HG03196 (cell line): ENCODE measurements at regions not wholly inside any gene's neighbourhood (a gene's known extent, or its start where the extent isn't known, plus 50 kb on each side); places are given as distances from the start of the nearest gene placed in this dataset.

Source experiments
- ATAC-seq: cut with Tn5 transposase; IDR thresholded peaks from one replicate; pipeline ENCODE4 v1.9.1; 2021; ENCODE audit not compliant: unreplicated experiment

DNA sequence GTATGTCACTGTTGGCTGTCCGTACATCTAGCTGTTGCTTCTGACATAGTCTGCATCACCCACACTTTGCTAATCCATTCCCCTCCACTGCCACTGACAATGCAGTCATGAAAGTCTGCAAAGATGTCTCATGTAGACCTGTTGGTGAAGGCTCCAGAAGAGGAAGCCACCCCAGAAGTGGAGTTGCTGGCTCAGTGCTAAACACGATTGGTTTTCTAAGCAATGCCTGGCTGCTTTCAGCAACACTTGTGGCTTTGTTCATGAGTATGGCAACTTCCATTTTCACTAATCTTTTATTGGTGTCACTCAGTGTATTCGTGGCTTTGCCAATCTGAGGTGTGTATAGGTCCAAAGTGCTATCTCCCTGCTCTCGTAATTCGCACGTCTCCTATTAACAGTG is 288.1 kb downstream of the GADD45G start:
- ATAC-seq: no peak

GRCh38 chr9:89893886-89894285 is 289.1 kb downstream of the GADD45G start:
- no peak for ATAC-seq

GRCh38 chr9:89896806-89897340 is 292.1 kb downstream of the GADD45G start:
- ATAC-seq: no peak

GRCh38 chr9:89899573-89899972 is 294.8 kb downstream of the GADD45G start:
- no peak for ATAC-seq

DNA sequence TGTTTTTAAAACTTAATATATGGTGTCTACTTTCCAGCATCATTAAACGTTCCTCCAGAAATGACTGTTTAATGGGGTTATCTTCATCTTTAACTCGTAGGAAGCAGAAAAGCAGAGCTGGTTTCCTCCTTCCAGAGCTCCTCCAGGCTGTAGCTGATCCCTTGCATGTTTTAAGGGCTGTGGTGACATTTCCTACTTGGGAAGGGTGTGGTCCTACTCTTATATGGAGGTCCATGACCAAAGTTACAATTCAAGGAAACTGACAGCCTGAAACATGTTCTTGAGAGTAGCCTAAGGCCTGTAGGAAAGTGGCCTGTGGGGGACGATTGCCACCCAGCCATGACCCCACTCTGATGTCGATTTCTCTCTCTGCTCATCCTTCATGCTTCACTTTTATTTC is 297.1 kb downstream of the GADD45G start:
- no peak for ATAC-seq

- no peak for ATAC-seq
These were observed 297.8 kb downstream of the GADD45G start for GRCh38 chr9:89902450-89903140.

DNA sequence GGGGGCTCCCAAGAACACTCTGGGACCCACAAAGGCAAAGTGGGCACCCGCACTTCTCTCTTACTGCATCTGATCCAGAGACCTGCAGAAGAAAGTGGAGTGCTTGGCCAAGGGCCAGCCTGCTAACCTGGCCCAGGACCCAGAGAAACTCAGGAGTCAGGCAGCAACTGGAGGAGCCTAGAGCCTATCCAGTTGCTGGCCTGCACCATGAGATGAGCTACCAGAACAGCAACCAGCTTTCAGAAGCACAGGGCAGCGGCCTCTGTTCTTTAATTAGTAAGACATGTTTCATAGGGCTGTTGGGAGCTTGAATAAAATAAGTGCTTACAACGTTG is 298.3 kb downstream of the GADD45G start:
- no peak for ATAC-seq

GRCh38 chr9:89905606-89906338 is 301.0 kb downstream of the GADD45G start:
- ATAC-seq: no peak

DNA sequence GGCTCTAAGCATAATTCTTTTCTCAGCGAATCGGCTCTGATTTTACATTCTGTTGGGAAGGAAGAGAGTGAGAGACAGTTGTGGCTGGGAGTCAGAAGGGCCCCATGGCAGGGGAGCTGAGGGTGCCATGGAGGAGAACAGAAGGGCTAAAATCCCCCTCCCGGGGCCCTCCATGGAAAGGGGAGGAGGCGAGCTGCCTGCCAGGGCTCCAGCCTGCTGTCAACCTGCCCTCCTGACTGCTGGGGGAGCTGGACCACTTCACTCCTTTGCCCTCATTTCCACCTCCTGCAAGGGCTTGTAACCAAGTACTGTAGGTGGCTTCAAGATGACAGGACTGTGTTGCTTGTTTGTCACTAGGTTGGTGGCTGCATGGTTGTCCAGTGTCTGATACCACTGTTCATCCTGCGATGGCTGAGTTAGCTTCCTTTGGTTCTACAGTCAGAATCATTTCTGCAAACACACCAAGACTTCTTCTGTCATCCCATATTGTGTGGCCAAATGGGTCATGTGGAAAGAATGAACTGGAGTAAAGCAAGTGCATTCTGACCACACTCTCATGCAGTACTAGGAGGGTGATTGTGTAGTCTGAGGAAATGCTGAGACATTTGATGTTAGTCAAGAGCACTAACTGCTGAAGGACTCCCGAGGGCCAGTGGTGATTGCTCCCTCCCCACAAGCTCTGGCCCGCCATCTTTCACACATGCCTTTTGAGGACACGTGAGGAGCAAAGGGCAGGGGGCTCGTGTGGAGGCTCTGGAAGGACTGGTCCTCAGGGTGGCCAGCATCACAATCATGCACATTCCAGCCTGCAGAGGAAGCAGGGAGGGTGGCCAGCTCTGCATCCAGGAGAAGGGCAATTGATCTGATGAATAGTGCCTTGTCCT is 307.2 kb downstream of the GADD45G start:
- no peak for ATAC-seq

DNA sequence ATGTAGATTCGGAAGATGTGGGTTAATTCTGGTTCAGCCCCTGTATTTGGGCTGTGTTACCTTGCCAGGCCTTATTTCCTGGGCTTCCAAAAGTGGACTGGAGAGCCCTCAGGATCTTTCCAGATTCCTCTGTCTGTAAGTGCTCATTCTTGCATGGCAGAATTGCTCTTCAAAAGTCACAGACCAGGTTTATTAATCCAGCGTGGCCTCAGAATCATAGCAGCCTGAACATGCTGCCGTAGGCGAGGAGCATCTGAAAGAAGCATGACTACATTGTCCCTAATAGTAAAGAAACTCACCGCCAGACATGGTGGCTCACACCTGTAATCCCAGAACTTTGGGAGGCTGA is 307.8 kb downstream of the GADD45G start:
- ATAC-seq: no peak

GRCh38 chr9:89915187-89915586 is 310.4 kb downstream of the GADD45G start:
- ATAC-seq: no peak

GRCh38 chr9:89916001-89916597 is 311.3 kb downstream of the GADD45G start:
- ATAC-seq: no peak

- no peak for ATAC-seq
These were observed 313.0 kb downstream of the GADD45G start for GRCh38 chr9:89917861-89918260.

DNA sequence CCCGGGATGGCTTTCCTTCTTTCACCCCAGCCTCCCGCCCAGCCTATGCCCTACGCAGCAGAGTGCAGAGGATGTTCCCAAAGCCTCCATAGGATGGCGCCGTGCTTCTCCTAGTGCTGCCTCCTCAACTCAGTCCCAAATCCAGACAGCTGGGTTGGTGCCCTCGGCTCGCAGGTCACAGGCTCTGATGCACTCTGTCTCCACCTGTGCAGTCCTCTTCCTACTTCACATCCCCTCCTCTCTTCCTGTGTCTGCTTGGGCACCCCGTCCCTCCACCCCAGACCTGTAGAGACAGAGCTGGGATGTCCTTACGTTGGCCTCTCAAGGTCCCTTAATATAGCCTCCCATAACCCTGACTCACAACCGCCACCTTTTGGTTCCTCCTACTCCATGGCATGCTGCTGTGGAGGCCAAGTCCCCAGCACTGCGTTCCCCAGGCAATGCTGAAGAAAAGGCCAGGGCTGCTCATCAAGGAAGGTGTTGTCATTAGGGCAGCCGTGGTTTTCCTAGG is 314.4 kb downstream of the GADD45G start:
- ATAC-seq: no peak

DNA sequence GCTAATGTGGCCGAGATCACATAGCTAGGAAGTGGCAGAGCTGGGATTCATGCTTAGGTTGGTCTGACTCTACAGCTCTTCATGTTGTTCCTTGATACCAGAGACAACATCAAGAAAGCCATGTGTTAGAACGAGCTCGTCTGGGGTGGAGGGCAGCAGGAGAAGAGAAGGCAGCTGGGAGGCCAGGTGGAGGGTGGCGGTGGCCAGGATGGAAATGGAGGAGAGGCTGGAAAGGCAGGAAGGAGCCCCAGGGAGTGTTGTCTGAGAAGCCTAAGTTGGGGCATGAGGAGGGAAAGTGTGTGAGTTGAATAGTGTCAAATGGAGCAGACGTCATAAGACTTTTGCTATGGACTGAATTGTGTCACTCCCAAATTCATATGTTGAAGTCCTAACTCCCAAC is 315.3 kb downstream of the GADD45G start:
- no peak for ATAC-seq

DNA sequence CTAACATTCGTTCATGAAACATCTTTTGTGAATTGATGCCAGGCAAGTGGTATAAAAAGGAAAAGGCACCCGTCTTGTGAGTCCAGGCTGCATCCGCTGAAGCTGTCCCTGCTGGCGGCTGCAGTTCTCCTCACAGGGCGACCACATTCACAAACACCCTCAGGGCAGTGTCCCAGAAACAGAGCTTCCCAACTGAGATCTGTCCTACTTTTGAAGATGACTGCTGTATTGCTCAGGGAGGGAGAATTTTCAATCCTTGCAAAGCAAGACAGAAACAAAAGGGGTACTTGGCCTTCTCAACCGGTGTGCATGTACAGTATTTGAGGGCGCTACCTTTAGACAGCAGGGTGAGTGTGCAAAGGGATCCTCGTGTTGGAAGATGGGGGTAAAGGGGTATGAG is 316.1 kb downstream of the GADD45G start:
- no peak for ATAC-seq

DNA sequence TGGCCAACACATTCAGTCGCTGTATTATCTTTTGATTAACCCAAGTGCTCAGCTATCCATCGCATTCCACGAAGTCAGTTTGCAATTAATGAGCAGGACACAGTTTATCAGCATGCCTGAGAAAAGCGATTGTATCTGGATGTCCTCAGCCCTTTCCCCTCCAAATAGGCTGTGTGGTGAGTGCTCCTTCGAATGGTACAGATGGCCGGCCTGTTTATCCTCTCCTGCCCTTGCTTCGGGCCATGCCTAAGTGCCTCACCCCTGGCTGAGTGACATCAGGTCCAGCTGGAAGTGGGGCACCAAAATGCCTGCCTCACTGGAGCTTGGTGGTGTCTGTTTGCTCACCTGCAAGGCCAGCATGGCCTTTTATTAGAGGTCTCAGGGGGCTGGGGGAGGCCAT is 317.3 kb downstream of the GADD45G start:
- ATAC-seq: no peak

- ATAC-seq: no peak
These were observed 318.4 kb downstream of the GADD45G start for GRCh38 chr9:89923174-89923573.

DNA sequence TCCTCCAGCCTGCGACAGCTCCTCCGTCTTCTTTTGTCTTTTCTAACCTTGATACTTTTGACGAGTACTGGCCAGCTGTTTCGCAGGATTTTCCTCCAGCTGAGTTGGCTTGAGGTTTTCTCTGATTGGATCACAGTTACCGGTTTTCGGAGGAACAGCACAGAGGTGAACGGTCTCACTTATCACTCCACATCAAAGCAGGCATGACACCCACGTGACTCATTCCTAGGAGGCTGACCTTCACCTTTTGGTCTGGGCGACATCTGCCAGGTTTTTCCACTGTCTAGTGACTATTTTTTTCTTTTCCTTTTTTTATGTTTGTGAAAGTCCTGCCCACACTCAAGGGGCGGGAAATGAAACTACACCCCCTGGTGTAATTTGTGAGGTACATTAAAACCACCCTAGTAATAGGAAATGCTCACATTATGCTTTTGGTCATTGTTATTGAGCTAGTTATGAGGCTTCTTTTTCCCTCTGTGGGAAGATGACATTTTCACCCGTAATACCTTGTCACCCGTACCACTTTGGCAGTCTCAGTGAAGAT is 319.2 kb downstream of the GADD45G start:
- ATAC-seq: no peak

DNA sequence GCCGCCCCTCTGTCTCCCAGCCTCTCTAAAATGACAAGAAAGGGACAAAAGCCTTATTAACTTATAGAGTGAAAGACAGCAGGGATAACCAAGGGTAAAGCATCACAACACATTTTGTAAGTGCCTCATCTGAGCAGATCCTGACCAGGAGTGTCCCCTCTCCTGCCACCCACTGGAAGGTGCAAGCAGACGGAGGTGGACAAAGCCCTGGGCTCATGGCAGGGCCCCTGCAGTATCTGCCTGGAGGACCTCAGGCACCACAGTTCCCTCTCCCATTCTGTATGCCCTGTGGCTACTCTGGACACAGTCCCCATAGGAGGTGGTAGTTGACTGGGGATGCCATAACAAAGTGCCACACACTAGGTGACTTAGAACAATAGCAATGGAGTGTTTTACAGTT is 319.8 kb downstream of the GADD45G start:
- ATAC-seq: no peak

- ATAC-seq: no peak
These were observed 321.4 kb downstream of the GADD45G start for GRCh38 chr9:89926167-89926566.
